ENCODE measurements at regions not wholly inside any gene's neighbourhood (a gene's known extent, or its start where the extent isn't known, plus 50 kb on each side); places are given as distances from the start of the nearest gene placed in this dataset.
"Not testable (repeated sequence)": the region's sequence is repeated elsewhere in the genome, so short reads cannot be mapped to it uniquely, and the experiment has no call there.

DNA sequence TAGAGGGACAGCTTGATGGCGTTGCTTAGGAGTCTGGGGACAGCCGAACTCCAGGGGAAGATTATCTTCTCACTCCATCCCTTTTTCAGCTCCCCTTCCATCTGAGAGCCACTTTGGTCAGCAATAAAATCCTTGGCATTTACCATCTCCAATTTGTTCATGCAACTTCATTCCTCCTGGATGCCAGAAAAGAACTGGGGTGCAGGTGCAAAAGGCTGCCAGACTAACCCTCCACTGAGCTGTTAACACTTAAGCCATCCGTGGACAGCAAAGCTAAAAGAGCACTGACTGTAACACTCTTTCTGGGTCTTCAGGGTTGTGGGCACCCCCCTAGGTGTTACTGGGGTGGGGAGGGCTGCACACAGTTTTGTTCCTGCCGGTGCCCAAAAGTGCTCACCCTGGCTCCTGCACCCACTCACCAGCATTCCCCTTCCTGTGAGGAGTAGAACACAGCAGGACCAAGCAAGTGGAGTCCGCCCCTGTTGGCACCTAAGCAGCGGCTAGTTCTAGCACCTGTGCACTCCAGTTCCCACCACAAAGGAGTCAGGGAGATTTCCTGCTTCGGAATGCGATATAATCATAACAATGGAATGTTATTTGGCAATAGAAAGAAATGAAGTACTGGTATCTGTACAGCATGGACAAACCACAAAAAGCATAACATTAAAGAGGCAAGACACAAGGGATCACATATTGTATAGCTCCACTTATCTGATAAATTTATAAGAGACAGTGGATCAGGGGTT lies 95.1 kb downstream of the NPY start:
- Mint-ChIP-seq H3K4me3 (no peak overlapping the region), H3K27me3 (ENCODE audit: low read depth) (peaks cover 9% of the 10 kb centered on the region), H3K4me1 (ENCODE audit: low read depth) (no peaks in the 10 kb centered on the region), H3K27ac (no peak overlapping the region), H3K9me3 (no peaks in the 10 kb centered on the region), H3K36me3 (ENCODE audit: low read depth) (no peaks in the 10 kb centered on the region)
- no peak for DNase-seq (ENCODE audit: low spot score)

GRCh38 chr7:24381894-24382505 lies 98.0 kb downstream of the NPY start:
- H3K27ac Mint-ChIP-seq: no peak overlapping the region
- H3K27me3 Mint-ChIP-seq (ENCODE audit: low read depth): peaks cover 8% of the 10 kb centered on the region
- H3K36me3 Mint-ChIP-seq (ENCODE audit: low read depth): no peaks in the 10 kb centered on the region
- DNase-seq (ENCODE audit: low spot score): no peak
- H3K4me3 Mint-ChIP-seq: no peak overlapping the region
- no peaks in the 10 kb centered on the region for H3K9me3 Mint-ChIP-seq
- H3K4me1 Mint-ChIP-seq (ENCODE audit: low read depth): peaks cover 1% of the 10 kb centered on the region

DNA sequence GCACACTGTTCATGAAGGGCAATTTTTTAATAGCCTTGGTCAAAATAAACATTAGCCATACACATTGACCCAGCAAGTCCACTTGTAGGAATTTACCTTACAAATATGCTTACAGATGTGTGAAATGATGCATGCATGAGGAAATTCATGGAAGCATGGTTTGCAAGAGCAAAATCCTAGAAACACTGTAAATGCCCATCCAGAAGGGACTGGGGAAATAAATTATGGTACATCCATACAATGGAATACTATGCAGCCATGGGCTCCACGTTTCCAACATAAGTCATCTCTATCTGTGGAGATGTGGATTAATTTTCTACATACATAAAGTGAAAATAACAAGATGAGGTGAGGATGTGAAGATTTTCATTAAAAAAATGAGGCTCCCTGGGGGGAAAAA lies 99.1 kb downstream of the NPY start:
- no peak for DNase-seq (ENCODE audit: low spot score)
- H3K4me1 Mint-ChIP-seq (ENCODE audit: low read depth): peaks cover 1% of the 10 kb centered on the region
- no peak overlapping the region for H3K4me3 Mint-ChIP-seq
- no peaks in the 10 kb centered on the region for H3K36me3 Mint-ChIP-seq (ENCODE audit: low read depth)
- H3K27me3 Mint-ChIP-seq (ENCODE audit: low read depth): peaks cover 8% of the 10 kb centered on the region
- H3K9me3 Mint-ChIP-seq: no peaks in the 10 kb centered on the region
- H3K27ac Mint-ChIP-seq: no peak overlapping the region

- H3K4me3 Mint-ChIP-seq: no peak overlapping the region
- peaks cover 8% of the 10 kb centered on the region for H3K27me3 Mint-ChIP-seq (ENCODE audit: low read depth)
- no peaks in the 10 kb centered on the region for H3K9me3 Mint-ChIP-seq
- H3K4me1 Mint-ChIP-seq (ENCODE audit: low read depth): peaks cover 1% of the 10 kb centered on the region
- DNase-seq (ENCODE audit: low spot score): no peak
- no peaks in the 10 kb centered on the region for H3K36me3 Mint-ChIP-seq (ENCODE audit: low read depth)
- no peak overlapping the region for H3K27ac Mint-ChIP-seq
These were observed 100.5 kb downstream of the NPY start for GRCh38 chr7:24384362-24385030.

- Mint-ChIP-seq H3K27ac (no peak overlapping the region), H3K4me3 (no peak overlapping the region), H3K9me3 (no peaks in the 10 kb centered on the region), H3K27me3 (ENCODE audit: low read depth) (peaks cover 2% of the 10 kb centered on the region), H3K36me3 (ENCODE audit: low read depth) (no peaks in the 10 kb centered on the region), H3K4me1 (ENCODE audit: low read depth) (peaks cover 1% of the 10 kb centered on the region)
- no peak for DNase-seq (ENCODE audit: low spot score)
These were observed 104.2 kb downstream of the NPY start for GRCh38 chr7:24388212-24388611.

DNA sequence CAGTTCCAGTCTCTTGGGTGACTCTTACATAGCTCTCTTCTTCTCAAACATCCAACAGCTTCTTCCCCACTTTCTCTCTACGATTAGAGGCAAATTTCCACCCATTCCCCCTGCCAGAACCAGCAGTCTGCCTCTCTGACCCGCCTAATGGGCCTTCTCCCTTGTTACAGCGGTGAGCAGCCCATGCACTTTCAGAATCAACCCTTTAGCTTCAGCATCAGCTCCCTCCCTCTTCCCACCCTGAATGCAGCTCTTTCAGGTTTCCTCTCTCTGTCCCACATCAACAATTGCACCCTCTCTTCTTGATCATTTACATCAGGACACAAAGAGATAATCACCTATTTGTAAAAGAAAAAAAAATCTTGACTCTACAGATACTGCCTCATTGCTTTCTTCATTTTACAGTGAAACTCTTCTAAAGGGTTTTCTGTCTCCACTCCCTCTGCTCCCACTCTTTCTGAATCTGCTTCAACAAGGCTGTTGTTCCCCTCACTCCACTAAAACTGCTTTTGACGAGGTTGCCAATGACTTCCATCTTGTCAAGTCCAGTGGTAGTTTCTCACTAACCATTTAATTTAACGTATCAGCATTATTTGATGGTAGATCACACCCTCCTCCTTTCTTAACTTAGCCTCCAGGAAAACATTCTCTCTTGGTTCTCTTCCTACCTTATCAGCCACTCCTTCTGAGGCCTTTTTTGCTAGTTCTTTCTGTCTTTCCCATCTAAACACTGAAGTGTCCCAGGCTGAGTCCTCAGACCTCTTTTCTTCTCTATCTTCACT lies 106.6 kb downstream of the NPY start:
- Mint-ChIP-seq H3K36me3 (ENCODE audit: low read depth) (no peaks in the 10 kb centered on the region), H3K4me3 (no peak overlapping the region), H3K27ac (no peak overlapping the region), H3K9me3 (no peaks in the 10 kb centered on the region), H3K27me3 (ENCODE audit: low read depth) (peaks cover 2% of the 10 kb centered on the region), H3K4me1 (ENCODE audit: low read depth) (no peaks in the 10 kb centered on the region)
- DNase-seq (ENCODE audit: low spot score): no peak

DNA sequence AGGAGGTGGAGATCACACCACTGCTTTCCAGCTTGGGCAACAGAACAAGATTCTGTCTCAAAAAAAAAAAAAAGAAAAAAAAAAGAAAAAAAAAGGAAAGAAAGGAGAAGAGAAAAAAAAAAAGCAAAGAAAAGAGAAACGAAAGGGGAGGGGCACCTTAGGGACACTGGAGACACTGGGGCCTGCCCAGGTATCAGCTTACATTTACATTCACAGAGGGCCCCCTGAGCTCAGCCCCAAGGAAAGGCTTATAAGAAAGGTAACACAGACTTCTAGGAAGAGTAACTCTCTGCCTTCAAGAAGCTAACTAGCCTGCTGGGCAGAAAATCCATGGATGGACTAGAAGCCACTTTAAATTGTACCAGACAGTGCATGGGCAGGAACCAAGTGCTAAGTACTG lies 108.8 kb downstream of the NPY start:
- Mint-ChIP-seq H3K4me1 (ENCODE audit: low read depth) (no peaks in the 10 kb centered on the region), H3K9me3 (no peaks in the 10 kb centered on the region), H3K27ac (no peak overlapping the region), H3K36me3 (ENCODE audit: low read depth) (no peaks in the 10 kb centered on the region), H3K4me3 (no peak overlapping the region), H3K27me3 (ENCODE audit: low read depth) (peaks cover 2% of the 10 kb centered on the region)
- DNase-seq (ENCODE audit: low spot score): no peak

- DNase-seq (ENCODE audit: low spot score): no peak
- Mint-ChIP-seq H3K4me3 (no peak overlapping the region), H3K4me1 (ENCODE audit: low read depth) (no peaks in the 10 kb centered on the region), H3K36me3 (ENCODE audit: low read depth) (no peaks in the 10 kb centered on the region), H3K27ac (no peak overlapping the region), H3K27me3 (ENCODE audit: low read depth) (peaks cover 2% of the 10 kb centered on the region), H3K9me3 (no peaks in the 10 kb centered on the region)
These were observed 111.5 kb downstream of the NPY start for GRCh38 chr7:24395512-24395911.

DNA sequence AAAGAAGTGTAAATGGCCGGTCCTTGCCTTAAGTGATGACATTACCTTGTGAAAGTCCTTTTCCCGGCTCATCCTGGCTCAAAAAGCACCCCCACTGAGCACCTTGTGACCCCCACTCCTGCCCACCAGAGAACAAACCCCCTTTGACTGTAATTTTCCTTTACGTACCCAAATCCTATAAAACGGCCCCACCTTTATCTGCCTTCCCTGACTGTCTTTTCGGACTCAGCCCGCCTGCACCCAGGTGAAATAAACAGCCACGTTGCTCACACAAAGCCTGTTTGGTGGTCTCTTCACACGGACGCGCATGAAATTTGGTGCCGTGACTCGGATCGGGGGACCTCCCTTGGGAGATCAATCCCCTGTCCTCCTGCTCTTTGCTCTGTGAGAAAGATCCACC lies 112.4 kb downstream of the NPY start:
- H3K27ac Mint-ChIP-seq: not testable (repeated sequence)

DNA sequence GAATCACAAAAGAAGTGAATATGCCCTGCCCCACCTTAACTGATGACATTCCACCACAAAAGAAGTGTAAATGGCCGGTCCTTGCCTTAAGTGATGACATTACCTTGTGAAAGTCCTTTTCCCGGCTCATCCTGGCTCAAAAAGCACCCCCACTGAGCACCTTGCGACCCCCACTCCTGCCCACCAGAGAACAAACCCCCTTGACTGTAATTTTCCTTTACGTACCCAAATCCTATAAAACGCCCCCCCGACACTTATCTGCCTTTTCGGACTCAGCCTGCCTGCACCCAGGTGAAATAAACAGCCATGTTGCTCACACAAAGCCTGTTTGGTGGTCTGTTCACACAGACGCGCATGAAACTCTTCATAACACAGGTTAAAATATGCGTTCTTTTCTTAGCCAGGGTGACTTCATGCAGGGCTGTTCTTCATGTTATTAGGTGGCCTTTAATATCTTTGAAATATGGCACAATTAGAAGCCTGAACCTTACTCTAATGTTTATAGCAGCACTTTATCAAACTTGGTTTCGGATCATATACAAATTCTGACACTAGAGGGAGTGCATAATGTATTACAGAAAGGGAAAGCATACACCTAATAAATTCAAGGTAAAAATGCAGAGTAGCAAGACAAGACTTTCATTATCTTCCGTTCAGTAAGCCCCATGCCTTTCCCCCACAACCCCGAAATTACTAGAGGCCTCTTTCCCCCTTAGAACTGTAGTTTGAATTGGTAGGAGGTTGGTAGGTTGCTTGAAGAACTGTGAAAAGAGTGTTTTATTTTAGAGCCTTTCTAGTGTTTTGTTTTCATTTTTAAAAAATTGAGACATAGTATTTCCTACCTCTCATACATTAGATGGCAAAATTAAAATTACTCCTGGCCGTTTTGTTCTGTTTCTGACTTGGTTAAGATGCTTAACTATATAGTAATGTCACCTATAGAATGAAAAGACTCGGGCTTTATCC lies 117.9 kb downstream of the NPY start:
- no peak overlapping the region for H3K27ac Mint-ChIP-seq
- no peak for DNase-seq (ENCODE audit: low spot score)

More for the DNA sequence above, 112.4 kb downstream of the NPY start:
- H3K9me3 Mint-ChIP-seq; H3K36me3 Mint-ChIP-seq (ENCODE audit: low read depth); H3K4me3 Mint-ChIP-seq; DNase-seq (ENCODE audit: low spot score); H3K27me3 Mint-ChIP-seq (ENCODE audit: low read depth); H3K4me1 Mint-ChIP-seq (ENCODE audit: low read depth): not testable (repeated sequence)

GRCh38 chr7:24402655-24403054 lies 118.7 kb downstream of the NPY start:
- H3K36me3 Mint-ChIP-seq (ENCODE audit: low read depth): no peaks in the 10 kb centered on the region
- no peak overlapping the region for H3K27ac Mint-ChIP-seq
- H3K9me3 Mint-ChIP-seq: no peaks in the 10 kb centered on the region
- H3K4me3 Mint-ChIP-seq: no peak overlapping the region
- H3K27me3 Mint-ChIP-seq (ENCODE audit: low read depth): peaks cover 15% of the 10 kb centered on the region
- no peak for DNase-seq (ENCODE audit: low spot score)
- H3K4me1 Mint-ChIP-seq (ENCODE audit: low read depth): peaks cover 8% of the 10 kb centered on the region

More for the DNA sequence above, 117.9 kb downstream of the NPY start:
- no peak overlapping the region for H3K4me3 Mint-ChIP-seq
- no peaks in the 10 kb centered on the region for H3K36me3 Mint-ChIP-seq (ENCODE audit: low read depth)
- peaks cover 8% of the 10 kb centered on the region for H3K4me1 Mint-ChIP-seq (ENCODE audit: low read depth)
- no peaks in the 10 kb centered on the region for H3K9me3 Mint-ChIP-seq
- peaks cover 15% of the 10 kb centered on the region for H3K27me3 Mint-ChIP-seq (ENCODE audit: low read depth)

DNA sequence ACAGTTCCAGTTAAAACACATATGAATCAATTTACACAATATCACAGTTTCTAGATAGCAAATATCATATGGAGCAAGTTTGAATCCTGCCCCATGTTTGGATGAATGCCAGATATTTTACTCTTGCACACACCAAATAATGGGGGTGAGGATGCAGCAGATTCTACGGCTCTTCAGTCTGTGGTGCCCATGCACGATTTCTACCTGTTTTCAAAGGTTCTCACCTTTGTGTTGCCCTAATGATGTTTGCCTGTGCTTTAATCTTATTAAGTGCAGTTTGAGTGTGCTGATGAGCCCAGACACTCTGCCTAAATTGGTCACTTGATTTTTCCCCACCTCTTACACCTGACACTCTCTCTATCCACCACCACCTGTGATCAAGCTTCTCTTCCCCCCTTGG lies 119.6 kb downstream of the NPY start:
- peaks cover 15% of the 10 kb centered on the region for H3K27me3 Mint-ChIP-seq (ENCODE audit: low read depth)
- H3K9me3 Mint-ChIP-seq: no peaks in the 10 kb centered on the region
- DNase-seq (ENCODE audit: low spot score): no peak
- no peak overlapping the region for H3K27ac Mint-ChIP-seq
- H3K36me3 Mint-ChIP-seq (ENCODE audit: low read depth): no peaks in the 10 kb centered on the region
- H3K4me3 Mint-ChIP-seq: no peak overlapping the region
- peaks cover 8% of the 10 kb centered on the region for H3K4me1 Mint-ChIP-seq (ENCODE audit: low read depth)

- Mint-ChIP-seq H3K9me3 (no peaks in the 10 kb centered on the region), H3K4me1 (ENCODE audit: low read depth) (peaks cover 8% of the 10 kb centered on the region), H3K36me3 (ENCODE audit: low read depth) (no peaks in the 10 kb centered on the region), H3K27me3 (ENCODE audit: low read depth) (peaks cover 15% of the 10 kb centered on the region), H3K4me3 (no peak overlapping the region), H3K27ac (no peak overlapping the region)
- no peak for DNase-seq (ENCODE audit: low spot score)
These were observed 120.3 kb downstream of the NPY start for GRCh38 chr7:24404315-24404714.

Measured in T-helper 2 cell treated with Interferon-gamma antibody and Interleukin-4, amounts not matched to agents 5 μg/mL and 100 μg/mL, for 36 hours (primary cell).